Inflammatory macrophage treated with lipopolysaccharide for 4 hours (primary cell): ENCODE measurements at regions not wholly inside any gene's neighbourhood (a gene's known extent, or its start where the extent isn't known, plus 50 kb on each side); places are given as distances from the start of the nearest gene placed in this dataset.
"Not testable (repeated sequence)": the region's sequence is repeated elsewhere in the genome, so short reads cannot be mapped to it uniquely, and the experiment has no call there.

ENCODE experiments used
- DNase-seq: peaks from one replicate; pipeline ENCODE4 v3.0.0-alpha.2; 2020

DNA sequence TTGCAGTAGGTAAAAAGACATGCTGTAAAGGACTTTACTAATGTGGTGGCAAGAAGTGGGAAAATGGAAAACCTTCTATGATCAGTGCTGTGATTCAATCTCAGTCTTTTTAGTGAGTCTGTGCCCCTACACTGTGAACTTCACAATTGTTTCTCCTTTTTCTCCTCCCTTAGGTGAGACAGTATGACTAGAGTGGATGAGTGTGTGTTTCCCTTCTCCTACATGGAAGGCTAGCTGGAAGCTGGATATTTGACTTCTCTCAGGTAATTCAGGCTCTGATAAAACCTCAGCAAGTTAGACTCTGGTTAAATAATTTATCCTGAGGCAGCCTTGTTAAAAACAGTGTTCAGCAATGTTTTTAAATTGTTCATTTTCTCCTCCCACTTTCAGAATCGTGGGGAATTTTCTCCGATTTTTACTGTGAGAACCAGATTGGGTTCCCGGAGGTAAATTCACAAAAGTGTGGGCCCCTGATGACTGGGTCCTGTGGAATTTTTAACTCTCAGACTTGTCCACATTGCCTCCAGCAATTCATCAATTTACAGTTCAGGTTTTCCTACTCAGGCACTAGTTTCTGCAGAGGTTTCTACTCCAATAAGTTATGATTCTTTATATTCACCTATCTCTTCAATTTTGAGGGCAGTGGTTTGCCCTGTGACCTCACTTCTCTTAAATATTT is 149.1 kb upstream of the PIK3R1 start:
- no peak for DNase-seq

DNA sequence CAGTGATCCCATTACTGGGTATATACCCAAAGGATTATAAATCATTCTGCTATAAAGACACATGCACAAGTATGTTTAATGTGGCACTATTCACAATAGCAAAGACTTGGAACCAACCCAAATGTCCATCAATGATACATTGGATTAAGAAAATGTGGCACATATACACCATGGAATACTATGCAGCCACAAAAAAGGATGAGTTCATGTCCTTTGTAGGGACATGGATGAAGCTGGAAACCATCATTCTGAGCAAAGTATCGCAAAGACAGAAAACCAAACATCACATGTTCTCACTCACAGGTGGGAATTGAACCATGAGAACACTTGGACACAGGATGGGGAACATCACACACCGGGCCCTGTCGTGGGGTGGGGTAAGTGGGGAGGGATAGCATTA is 150.2 kb upstream of the PIK3R1 start:
- DNase-seq: not testable (repeated sequence)

DNA sequence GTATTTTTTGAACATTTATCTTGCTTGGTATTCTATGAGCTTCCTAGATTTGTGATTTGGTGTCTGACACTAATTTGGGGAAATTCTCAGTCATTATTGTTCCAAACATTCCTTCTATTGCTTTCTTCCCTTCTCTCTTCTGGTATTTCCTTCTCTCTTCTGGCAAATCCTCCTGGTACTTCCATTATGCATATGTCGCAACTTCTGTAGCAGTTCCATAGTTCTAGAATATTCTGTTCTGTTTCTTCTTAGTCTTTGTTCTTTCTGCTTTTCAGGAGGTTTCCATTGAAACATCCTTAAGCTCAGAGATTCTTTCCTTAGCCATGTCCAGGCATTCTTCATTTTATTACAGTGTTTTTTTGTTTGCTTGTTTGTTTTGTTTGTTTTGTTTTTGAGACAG is 155.2 kb upstream of the PIK3R1 start:
- no peak for DNase-seq

DNA sequence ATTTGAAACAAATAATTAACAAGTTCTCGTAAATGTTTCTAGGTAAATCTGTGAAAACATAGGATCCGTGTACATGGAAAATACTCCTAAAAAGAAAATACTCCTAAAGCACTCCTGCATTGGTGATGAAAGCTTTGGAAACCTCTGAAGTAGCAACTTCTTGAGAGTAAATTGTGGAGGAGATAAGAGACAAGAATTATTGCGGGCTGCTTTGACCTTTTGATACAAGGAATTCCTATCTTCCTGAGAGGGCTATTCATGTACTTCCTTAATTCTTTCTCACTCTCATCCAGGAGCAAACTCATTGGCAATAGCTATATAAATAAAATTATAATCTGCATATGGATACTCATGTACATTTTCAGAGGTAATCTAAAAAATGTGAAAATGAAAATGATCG is 158.4 kb upstream of the PIK3R1 start:
- no peak for DNase-seq

DNA sequence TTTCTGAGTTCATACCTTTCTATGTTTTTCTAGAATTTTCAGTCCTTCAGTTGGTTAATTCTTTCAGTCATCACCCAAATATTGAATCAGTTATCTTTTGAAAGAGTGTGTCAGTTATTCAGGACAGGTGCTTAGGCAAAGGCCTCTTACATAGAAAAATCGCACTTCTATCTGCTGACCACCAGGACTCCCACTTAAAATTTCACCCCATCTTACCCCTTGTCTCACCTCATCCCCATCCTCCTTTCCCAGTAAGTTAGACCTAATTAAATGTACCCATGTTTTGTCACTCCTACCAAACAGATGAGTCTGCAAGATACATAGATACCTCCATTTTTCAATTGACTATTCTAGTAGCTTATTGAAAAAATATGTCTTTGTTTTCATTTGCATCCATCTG is 159.9 kb upstream of the PIK3R1 start:
- no peak for DNase-seq

DNA sequence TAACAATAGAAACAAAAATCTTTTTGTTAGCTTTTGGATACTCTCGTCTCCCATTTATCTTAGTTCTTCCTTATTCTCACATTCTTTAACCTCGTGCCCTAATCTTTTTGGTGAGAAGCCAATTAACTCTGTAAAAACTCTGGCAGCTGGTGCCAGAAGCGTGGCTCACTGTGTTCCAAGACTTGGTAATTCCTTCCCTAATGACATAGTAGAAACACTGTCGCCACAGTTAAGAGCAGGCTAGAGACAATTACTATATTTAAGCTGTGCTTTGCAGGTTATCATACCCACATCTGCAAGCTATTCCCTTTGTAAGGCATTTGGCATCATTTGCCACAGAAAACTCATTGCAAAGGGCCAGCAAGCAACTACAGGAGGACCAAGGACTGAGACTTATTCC is 160.9 kb upstream of the PIK3R1 start:
- DNase-seq: no peak

DNA sequence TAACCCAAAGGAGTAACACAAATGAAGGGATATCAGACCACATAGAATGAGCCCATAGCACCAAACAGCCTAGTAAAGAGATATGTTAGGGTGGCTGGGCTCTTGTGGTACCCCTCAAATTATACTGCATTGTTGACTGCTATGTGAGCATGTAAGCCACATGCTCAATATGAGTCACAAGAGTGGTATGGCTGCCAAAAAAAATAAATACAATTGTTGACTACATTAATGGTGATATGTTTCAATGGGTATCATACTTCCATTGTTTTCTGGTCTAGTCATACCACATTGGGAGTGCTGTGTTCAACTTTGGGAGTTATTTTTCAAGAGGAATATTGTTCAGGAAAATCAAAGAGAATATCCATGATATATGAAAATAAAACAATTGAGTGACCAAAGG is 162.4 kb upstream of the PIK3R1 start:
- no peak for DNase-seq

DNA sequence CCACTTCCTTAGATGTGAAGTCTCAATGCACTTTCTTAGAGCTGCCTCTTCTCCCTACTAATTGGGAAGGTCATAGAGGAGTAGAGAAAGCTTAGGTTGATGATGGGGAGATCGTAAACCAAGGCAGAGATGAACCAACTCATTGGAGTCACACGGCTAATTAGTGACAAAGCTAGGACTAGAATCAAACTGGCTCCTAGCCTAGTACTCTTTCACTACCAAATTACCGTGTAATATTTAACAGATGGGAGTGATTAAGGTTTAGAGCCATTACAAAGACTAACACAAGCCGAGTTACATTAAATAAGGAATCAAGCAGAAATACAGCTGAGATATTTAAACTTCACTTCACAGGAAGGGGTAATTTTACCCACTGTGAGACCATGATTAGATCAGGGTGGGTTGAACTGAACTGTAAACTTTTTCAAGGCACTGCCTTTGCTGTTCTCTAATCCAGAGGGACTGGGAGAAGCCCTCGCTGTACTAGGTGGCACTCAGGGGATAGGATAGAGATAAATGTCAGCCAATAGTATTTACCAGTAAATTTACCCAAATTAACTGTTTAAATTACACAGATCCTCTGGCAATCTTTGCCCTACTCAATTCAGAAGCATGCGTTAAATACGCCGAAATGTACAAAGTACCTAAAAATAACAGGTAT is 166.4 kb upstream of the PIK3R1 start:
- DNase-seq: no peak

DNA sequence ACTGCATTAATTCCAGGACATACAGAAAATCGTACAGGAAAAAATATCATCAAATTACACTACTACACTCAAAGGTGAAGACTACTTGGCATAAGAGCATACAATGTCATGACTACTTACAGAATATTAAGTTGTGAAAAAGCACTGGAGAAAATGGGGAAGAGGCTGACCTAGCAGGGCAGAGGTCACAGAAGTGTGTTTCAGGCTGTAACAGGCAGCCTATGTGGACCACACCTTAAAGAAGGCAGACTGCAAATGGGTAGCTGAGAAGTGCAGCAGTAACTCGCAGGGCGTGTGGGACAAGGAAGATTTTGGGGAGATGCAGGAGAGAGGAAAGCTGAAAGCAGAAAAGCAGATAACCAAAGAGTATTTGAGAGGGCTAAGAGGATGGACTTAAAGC is 167.0 kb upstream of the PIK3R1 start:
- peak; percentile 24 for DNase-seq

DNA sequence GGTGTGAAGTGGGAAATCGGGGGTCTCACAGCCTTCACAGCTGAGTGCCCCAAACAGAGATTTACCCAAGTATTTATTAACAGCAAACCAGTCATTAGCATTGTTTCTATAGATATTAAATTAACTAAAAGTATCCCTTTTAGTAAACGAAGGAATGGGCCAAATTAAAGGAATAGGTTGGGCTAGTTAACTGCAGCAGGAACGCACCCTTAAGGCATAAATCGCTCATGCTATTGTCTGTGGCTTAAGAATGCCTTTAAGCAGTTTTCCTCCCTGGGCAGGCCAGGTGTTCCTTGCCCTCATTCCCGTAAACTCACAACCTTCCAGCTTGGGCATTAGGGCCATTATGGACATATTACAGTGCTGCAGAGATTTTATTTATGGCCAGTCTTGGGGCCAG is 167.5 kb upstream of the PIK3R1 start:
- DNase-seq: not testable (repeated sequence)

DNA sequence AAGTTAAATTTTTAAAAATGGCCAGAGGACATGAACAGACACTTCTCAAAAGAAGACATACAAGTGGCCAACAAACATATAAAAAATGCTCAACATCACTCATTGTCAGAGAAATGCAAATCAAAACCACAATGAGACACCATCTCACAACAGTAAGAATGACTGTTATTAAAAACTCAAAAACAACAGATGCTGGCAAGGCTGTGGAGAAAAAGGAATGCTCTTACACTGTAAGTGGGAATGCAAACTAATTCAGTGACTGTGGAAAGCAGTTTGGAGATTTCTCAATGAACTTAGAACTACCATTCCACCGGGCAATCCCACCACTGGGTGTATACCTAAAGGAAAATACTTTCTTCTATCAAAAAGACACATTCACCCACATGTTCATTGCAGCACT is 168.5 kb upstream of the PIK3R1 start:
- no peak for DNase-seq

DNA sequence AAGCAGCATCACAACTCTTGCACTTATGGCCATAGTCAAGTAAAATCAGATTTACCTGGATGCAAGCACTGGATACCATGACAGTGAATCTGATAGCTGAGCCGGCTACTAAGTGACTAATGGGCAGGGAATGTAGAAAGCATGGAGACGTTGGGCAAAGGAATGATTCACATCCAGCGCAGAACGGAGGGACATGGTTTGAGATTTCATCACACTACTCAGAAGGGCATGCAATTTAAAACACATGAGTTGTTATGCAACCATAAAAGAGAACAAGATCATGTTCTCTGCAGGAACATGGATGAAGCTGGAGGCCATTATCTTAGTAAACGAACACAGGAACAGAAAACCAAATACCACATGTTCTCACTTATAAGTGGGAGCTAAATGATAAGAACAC is 169.1 kb upstream of the PIK3R1 start:
- peak; percentile 94 for DNase-seq

DNA sequence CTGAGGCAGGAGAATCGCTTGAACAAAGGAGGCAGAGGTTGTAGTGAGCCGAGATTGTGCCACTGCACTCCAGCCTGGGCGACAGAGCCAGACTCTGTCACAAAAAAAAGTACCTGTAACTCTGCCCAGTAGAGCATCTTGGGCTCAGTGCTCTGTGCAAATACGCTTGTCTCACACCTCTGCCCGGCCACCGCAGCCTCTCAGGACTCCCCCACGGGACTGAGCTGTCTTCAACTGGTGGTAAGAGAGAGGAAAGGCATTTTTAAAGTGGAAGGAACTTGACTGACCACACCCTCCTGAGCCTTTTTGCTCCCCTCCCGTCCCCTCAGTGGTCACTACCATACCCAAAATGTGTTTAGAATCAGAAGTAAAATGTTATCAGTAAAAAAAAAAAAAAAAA is 174.3 kb upstream of the PIK3R1 start:
- peak; percentile 44 for DNase-seq

DNA sequence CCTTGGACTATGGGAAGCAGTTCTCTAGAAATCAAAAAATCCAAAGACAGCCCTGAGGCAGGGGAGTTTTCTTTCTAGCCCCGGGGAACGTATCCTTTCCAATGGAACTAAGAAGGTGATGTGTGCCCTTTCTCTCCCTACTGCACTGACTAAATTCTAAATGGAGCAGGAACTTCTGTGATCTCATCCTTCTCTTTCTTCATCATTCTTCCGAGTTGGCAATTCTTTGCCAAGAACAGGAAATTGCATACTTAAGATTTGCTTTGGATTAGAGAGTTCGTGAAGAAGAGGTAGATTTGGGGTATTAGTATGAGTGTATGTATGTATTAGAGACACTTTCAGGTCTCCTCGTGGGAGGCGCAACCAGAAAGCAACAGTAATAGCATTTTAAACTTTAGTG is 178.0 kb upstream of the PIK3R1 start:
- peak; percentile 79 for DNase-seq

DNA sequence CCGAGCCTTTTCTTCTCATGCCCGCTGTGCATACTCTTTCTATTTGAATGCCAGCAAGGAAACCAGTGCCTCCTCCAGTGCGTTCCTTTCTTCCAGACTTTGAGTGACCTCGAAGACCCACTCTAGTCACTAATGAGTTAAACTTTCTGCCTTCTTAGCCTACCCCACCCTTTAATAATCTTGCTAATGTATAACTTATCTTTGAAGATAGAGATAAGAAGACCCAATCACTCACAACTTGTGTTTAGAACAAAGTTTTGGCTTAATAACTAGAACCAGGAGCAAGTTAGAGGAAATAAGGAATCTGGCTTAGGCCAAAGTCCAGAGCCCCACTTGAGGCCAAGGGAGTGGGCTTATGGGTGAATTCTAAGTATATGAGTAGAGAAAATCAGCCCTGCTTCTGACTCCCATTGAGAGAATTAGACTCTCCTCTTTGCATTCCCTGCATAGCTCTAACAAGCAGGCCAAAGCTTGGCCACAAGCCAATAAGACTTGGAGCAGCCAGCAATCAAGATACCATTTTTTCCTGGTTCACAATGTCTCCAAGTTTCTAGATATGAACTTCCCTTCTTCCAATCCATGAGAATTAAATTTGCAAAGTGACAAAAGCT is 181.5 kb upstream of the PIK3R1 start:
- DNase-seq: no peak

DNA sequence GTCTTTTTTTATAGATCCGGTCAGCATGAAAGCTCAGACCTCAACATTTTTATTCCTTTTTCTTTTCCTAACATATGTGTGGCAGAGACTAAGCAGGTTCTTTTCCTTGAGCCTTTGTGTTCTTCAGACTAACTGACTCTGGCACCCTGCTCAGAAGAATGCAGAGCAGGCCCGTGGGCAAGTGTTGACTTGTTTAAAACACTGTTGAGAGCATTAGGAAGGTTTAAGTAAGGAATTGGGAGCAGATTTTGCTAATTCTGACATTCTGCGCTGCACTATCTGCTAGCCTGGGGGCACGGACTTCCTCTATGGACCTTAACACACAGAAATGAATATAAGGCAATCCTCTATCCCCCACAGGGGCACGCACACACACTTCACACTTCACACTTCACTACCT is 182.5 kb upstream of the PIK3R1 start:
- no peak for DNase-seq

DNA sequence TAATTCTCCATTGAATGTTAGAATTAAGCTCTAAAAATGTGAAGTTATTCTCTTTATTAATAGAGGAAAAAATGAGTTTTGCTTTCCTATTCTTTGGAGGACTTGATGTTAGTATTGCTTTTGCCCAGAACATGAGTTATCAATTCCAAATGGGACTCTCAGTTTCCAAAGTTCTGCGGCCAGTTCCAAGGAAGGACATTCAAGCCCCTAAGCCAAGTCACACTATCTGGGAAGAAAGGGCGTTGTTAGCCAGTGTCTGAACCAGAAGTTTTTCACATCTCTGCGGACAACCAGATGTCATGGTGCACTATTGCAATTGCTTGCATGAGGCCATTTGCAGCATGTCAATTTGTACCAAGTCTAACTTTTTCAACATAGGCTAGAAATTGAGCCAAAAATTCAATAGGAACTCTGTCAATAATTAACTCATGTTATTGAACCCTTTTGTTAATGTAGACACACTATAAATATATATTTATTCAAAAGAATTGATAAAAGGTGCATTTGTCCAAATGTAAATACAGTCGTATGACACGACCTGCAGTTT is 183.3 kb upstream of the PIK3R1 start:
- DNase-seq: no peak

DNA sequence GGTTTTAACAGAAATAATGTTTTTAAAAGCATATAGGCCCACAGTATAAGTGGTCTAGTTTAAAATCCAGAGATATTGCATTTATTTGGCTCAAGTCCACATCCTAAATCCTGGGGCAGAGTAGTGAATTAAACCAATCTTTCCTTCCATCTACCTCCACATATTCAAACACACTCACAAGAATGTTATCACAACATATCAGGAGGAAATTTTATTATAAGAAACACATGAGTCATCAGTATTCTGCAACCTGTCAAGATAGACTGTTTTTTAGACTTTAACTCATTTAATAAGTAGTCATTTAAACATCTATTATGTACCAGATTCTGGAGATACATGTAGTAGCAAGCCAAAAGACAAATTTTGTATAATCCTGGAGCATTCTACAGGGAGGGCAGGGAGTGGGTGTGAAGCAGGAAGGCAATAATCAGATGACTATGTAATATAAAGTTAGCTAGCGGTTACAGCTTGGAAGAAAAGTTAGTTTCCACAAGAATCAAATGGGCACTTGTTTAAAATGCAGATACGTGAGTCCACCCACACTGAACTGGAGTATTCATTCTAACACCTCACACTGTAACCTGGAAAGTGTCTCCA is 187.3 kb upstream of the PIK3R1 start:
- no peak for DNase-seq

DNA sequence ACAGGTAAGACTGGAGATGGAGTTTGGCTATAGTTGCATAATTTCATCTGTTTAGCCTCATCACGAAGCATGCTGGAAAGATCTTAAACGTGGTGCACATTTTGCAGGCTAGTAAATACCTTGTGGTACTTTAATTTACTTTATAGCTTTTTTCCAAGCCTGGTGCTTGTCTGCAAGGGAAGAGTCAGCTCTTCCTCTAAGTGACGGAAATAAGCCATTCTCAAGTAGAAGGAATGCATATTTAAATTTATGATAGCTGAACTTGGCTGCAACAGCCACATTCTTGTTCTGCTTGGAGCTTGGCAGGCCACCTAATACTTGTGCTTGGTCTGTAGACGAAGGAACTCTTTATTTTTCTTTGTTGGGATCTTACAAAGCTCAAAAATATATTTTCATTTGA is 188.0 kb upstream of the PIK3R1 start:
- no peak for DNase-seq

DNA sequence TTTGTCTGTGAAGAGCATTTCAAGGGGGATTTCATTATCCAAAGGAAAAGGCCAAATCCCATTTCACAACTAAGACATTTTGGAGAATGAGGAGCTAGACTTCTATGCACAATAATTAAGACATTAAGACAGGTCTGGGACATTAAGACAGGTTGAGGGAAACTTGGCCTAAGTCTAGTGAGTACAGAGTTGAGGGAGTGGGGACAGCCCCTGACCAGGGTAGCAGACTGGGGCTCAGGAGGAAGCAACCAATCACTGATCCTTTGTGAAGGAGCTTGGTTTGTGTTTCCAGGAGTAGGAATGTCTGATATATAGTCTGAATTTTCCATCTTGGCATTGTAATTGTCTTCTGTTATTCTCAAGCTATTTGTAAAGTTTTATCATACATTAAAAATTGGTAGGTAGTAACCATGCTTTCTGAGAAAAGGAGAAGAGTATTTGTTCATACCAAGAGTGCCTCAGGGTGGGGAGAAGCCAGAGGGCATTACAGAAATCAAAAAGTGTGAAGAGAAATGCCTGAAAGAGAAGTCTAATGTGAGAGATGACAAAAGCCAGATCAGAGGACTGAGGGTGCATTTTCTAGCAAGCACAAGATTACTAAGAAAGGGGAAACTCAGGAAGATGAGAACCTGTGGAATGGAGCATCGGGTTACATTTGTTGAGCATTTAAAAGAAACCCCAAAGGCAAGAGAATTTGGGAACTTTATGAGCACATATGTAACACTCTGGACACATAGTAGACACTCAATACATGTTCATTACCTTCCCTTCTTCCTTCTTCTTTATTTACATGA is 189.3 kb upstream of the PIK3R1 start:
- DNase-seq: peak; percentile 33

DNA sequence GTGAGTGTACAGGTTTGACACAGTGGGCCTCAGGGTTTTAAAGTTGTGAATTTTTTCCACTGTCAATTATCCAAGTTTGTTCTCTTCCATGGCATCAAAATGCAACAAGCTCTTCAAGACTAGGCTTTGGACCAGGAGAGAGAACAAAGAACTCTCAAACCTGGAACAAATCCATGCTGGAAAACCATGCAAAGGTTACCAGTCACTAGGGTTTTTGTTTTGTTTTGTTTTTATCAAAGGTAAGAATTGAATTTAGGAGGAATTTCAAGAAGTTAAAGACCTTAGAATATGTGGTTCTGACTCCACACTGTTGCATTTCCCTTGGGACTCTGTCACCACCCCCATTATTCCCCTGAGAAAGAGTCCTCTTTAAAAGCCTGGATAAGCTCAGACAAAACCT is 191.1 kb upstream of the PIK3R1 start:
- DNase-seq: no peak

DNA sequence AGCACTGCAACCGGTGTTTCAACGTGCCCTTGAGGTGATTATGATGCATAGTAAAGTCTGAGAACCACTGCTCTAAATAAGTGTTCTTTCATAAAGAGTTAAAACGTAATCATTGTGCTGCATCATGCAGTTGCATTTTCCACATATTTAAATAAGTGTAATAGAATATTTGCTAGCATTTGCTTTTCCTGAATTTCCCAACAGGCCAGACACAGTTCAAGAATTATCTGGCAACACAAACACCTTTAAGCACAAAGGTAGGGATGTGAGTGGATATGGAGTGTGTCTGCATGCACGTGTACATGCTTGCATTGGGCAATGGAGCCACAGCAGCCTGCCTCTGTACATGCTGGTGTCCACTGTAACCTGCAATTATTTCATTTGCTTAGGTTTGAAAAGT is 193.6 kb upstream of the PIK3R1 start:
- DNase-seq: no peak

DNA sequence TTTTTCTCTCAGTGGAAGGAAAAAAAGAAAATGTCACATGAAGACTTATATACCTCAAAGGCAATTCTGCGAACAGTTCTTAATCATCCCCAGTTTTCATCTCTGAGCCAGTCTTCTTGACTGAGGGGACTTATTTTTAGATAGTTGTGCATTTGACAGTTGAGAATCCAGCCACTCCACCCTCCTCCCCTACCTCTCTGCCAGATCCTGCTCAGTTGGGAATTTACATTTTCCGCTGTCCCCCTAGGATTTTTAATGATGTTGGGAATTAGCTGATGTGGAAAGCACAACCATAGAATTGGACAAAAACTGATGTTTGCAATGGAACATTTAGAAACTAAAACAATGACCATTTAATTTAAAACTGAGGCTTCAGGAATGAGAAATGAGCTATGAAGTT is 194.3 kb upstream of the PIK3R1 start:
- DNase-seq: no peak
